ENCODE measurements at regions not wholly inside any gene's neighbourhood (a gene's known extent, or its start where the extent isn't known, plus 50 kb on each side); places are given as distances from the start of the nearest gene placed in this dataset.

DNA sequence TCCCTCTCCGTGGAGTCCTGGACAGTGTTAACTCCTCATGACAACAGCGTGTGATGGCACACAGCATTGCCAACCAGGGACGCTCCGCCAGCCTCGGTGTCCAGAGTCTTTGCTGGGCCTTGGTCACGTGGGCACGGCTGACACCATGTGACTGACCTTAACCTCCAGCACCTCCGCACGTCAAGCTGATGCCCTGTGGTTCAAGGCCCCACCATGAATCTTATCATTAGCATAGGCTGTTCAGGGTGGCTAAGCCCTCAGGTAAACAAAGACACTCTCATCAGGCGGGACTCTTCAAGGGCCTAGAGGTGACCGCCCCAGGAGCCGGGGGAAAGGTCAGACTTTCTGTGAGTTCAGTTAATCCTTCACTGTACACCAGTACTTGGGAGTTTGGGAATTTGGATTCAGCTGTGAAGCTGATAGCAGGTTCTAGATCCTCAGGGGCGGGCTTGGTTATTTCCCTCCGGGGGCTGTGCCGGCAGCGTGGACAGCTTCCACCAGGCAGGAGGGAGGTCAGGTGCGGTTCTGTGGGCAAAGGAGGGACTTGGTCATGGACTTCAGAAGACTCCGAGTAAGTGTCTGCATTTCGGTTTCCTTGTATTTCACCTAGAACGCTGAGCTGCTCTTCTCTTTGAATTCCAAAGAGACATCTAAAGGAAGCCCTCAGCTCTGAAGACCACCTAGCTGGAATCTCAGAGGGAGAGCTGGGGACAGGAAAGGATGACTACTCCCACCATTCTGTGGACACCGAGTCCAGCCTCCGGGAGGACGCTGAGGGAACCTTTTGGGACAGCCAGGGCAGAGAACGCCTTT, 195.5 kb upstream of the CIBAR2 start:
- no peak for DNase-seq (ENCODE audit: extremely low read depth in 1 of 2, low read depth in 1 of 2)

DNA sequence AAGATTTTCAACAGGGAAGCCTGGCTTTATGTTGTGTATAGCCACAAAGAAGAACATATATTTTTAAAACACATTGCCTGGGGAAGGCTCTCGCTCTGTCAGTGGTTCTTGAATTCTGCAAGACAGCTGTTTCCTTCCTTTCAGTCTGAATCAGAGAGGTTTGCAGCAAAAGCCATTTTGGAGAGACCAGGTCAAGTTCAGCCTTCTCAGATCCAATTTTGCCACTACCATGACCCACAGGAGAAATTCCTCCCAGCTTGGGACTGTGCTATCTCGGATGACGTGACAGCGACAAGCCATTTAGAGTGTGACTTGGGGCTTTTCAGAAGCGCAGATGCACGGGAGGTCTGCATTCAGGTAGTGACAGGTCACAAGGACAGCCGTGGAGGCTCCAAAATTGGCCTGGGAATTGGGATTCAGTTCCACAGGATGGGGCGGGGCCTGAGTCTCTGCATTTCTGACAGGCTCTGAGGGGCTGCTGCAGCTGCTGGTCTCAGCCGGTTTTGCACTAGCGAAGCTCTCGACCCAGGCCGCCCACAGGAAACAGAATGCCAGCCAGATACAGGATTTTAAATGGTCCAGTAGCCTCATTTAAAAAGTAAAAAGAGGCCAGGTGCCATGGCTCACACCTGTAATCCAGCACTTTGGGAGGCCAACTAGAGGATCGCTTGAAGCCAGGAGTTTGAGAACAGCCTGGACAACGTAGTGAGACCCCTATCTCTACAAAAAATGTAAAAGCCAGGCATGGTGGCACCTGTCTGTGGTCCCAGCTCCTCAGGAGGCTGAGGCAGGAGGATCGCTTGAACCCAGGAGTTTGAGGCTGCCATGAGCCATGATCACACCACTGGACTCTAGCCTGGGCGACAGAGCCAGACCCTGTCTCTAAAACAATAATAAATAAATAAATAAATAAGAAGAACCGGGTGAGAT, 196.6 kb upstream of the CIBAR2 start:
- DNase-seq (ENCODE audit: extremely low read depth in 1 of 2, low read depth in 1 of 2) = no peak

- DNase-seq (ENCODE audit: extremely low read depth in 1 of 2, low read depth in 1 of 2) = no peak
Observed at GRCh38 chr16:85309656-85310587, 197.7 kb upstream of the CIBAR2 start.

GRCh38 chr16:85310868-85311585, 198.8 kb upstream of the CIBAR2 start:
- DNase-seq (ENCODE audit: extremely low read depth in 1 of 2, low read depth in 1 of 2) = no peak

GRCh38 chr16:85311741-85312140, 199.5 kb upstream of the CIBAR2 start:
- DNase-seq (ENCODE audit: extremely low read depth in 1 of 2, low read depth in 1 of 2) = no peak

DNA sequence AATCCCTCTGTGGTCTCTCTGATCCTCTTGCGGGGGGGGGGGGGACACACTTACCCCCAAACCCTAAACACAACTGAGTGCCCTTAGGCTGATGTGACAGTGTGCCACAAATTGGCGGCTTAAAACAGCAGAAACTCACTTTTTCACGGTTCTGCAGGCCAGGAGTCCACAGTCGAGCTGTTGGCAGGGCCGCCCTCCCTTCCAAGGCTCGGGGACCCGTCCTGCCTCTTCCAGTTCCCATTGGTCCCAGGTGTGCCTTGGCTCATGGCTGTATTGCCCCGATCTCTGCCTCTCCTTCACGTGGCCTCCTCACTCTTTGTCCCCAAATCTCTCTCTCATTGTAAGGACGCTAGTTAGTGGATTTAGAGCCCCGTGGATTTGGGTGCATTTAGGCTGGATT, 199.9 kb upstream of the CIBAR2 start:
- DNase-seq (ENCODE audit: extremely low read depth in 1 of 2, low read depth in 1 of 2) = no peak

DNA sequence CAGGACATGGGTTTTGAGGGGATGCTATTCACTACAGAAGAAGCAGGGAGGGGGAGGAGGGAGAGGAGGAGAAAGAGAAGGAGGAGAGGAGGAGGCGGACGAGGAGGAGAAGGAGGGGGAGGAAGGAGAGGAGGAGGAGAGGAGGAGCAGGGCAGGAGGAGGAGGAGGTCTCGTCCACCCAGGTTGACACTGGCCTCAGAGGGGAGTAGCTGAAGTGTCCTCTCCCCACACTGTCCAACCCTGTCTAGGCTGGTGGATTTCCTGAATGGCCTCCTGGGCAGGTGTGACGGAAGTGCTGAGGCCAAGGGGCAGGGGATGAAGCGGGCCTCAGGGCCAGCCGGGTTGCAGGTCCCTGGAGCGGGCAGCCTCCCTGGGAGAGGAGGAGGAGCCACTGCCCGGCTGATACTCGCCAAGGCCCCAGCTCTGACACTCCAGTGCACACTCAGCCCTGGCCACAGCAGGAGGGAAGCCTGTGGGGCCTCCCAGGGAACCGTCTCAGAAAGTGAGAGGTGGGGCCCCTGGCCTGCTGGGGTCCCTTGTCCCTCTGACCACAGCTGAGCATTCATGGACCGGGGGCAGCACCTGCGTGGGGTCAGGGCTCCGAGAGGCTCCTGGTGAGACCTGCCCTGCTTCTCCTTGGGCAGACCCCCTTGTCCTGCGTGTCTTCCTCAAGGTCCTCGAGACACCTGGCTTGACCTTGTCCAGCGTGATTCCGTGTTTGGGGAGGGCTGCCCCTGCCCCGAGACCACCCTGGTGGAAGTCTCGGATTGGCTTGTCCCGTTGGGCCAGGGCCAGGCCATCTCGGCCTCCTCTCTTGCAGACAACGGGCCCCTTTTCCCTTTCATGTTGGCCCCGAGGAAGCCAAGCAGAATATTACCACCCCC, 200.6 kb upstream of the CIBAR2 start:
- DNase-seq (ENCODE audit: extremely low read depth in 1 of 2, low read depth in 1 of 2) = no peak

- DNase-seq (ENCODE audit: extremely low read depth in 1 of 2, low read depth in 1 of 2) = no peak
Observed at GRCh38 chr16:85313526-85314301, 201.4 kb upstream of the CIBAR2 start.

DNA sequence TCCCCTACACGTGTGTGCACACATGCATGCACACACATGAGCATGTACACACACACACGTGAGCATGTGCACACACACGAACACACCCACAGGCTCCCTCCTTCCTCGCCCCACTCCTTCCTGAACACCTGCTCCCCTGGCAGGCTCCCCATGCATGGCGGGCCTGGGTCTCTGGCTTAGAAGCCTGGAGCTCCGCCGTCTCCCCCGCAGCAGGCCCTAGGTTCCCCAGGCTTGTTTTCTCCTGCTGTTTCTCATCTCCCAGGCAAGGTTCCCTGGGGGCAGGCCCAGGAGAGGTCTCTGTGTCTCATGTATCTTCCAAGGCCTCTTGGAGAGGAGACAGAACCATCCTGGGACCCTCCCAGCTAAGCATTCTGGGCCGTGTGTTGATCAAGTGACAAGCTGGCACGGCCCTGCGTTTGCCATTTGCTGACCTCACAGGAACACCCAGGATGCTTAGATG, 202.3 kb upstream of the CIBAR2 start:
- no peak for DNase-seq (ENCODE audit: extremely low read depth in 1 of 2, low read depth in 1 of 2)

GRCh38 chr16:85315866-85316265, 203.6 kb upstream of the CIBAR2 start:
- no peak for DNase-seq (ENCODE audit: extremely low read depth in 1 of 2, low read depth in 1 of 2)

DNA sequence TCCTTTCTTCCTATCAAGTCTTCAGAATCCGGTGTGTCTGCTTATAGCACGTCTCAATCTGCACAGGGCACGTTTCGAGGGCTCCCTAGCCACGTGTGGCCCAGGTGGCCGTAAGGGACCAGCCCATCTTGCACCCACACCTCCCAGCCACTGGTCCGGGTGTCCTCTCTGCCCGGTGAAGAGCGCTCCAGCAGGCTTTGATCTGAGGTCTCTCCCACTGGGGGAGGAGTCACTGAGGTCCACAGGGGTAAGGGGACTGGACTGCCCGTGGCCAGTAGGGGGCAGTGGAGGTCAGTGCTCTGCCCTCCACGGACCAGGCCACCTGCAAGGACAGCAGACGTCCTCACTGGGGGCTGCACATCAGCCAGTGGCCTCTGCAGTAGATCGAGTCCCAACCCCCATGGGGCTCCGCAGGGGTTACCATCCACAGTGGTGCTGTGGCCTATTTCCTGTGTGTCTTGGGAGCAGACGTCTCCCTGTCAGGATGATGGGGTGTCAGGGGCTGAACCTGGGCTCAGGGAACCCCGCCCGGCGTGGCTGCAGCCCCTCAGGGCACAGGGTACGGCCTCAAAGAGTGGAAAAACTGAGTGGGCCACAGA, 204.1 kb upstream of the CIBAR2 start:
- no peak for DNase-seq (ENCODE audit: extremely low read depth in 1 of 2, low read depth in 1 of 2)

DNA sequence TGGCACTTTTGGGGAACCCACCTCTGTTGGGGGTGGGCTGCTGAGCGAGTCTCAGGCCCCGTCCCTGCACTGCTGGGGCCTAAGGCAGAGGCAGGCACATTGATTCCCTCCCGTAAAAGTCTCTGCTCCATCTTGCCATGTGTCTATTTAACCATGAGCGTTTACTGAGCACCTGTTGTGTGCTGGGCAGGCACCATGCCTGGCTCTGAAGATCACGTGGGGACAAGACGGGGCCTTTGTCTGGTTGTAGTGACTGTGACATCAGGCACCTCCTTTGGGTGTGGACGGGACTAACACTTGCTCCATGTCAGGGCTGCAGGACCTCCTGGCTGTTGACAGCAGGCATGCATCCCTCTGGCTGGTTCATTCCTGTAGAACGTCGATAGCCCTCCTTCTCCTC, 204.7 kb upstream of the CIBAR2 start:
- no peak for DNase-seq (ENCODE audit: extremely low read depth in 1 of 2, low read depth in 1 of 2)

GRCh38 chr16:85317704-85318103, 205.4 kb upstream of the CIBAR2 start:
- DNase-seq (ENCODE audit: extremely low read depth in 1 of 2, low read depth in 1 of 2) = no peak

DNA sequence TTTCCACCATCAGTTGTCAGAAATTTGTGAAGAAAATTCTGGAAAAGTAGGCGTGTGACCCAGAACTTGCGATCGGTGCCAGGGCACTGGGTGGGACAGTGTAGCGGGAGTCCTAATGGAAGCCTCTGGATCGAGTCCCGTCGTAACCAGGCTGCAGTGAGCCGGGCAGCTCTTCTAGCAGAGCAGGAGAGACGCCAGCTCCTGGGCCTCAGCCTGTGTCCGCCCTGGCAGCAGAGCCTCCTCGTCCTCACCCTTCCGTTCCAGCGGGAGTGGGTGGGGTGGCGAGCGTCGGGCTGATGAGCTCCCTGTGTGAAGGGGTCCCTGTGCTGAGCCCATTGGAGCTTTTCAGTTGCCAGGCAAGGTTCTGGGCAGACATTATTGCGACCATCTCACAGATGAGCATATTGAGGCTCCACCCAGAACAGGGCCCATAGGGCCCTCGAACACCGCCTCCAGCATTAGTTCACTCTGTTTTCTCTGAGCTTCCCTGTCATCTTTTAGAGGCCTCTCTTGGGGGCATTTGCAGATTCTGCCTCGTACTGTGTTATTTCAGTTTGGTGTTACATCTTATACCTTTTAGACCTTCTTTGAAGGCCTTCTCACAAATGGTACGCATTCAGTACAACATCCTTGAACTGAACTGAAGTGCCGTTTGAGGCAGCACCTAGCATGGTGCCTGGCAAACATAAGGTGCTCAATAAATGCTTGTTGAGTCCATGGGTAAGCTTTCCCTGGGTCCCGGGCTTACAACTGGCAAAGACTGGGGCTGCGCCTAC, 207.1 kb upstream of the CIBAR2 start:
- DNase-seq (ENCODE audit: extremely low read depth in 1 of 2, low read depth in 1 of 2) = no peak

DNA sequence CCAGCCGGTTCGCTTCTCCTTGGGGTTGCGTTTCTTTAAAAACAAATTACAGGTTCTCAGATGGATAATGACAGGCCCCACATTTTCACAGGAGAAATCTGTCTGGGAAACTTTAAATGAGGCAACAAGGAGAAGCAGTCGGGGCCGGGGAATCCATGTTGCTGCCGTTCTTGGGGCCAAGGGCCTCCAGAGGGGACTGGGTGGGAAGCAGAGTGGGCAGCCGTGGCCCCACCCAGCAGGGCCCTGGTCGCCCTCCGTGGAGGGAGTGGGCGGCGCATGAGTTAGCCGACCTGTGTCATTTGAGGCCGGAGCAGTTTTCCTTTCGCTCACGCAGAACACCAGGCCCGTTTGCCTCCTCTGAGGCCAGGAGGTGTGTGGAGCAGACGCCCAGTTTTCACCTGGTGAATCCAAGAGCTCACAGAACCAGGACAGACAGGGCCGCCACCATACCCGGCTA, 207.7 kb upstream of the CIBAR2 start:
- no peak for DNase-seq (ENCODE audit: extremely low read depth in 1 of 2, low read depth in 1 of 2)

GRCh38 chr16:85320677-85321385, 208.6 kb upstream of the CIBAR2 start:
- no peak for DNase-seq (ENCODE audit: extremely low read depth in 1 of 2, low read depth in 1 of 2)
